HCT116 (cell line): ENCODE measurements at regions not wholly inside any gene's neighbourhood (a gene's known extent, or its start where the extent isn't known, plus 50 kb on each side); places are given as distances from the start of the nearest gene placed in this dataset.

Experiments used
- ATAC-seq: fragments of 200-7000 bp; cut with Tn5 transposase; 2 replicates; pipeline ENCODE4 v1.9.1; 2020; ENCODE audit warnings: mild to moderate bottlenecking, moderate library complexity
- BruUV-seq: library from RNA; stranded (reverse); fragments of 400-500 nt; replicated peaks from 2 replicates; lab custom pipeline; 2021; lab: Mats Ljungman, UMichigan
- CTCF ChIA-PET: fragments of 300-600 bp; sonication (Branson Sonifier 250); formaldehyde crosslinking; loops from one replicate; lab custom pipeline; 2021; ENCODE audit warnings: antibody characterized with exemption; lab: Charles Lee
- POLR2A ChIA-PET: fragments of 300-600, 350-600 bp; sonication (Branson Sonifier 250); formaldehyde crosslinking; loops from one replicate; lab custom pipeline; 2021; ENCODE audit warnings: antibody characterized with exemption; lab: Charles Lee
- RAD21 ChIA-PET, 2 experiments: fragments of 300-600 bp; sonication (Branson Sonifier 250); formaldehyde crosslinking; loops; one replicate each; lab custom pipeline; 2023; ENCODE audit warnings: low total read pairs in 2 of 2; ENCODE audit not compliant: uncharacterized antibody in 2 of 2, unreplicated experiment in 2 of 2, low non-redundant PET in 1 of 2; lab: Charles Lee
- DNase-seq: peaks from one replicate; pipeline ENCODE4 v3.0.0-alpha.2; 2010; ENCODE audit warnings: low read depth, low spot score
- H2AFZ ChIP-seq: fragments of 200-600 bp; shearing (Covaris generic), sonication (generic); 2 replicates; pipeline ENCODE4 v1.6.1; 2017; ENCODE audit warnings: low read depth, mixed run types, mixed read lengths, antibody characterized with exemption, low read length; ENCODE audit not compliant: poor library complexity, severe bottlenecking
- H3K27ac ChIP-seq: 2 replicates; pipeline ENCODE4 v1.5.1; 2012; ENCODE audit warnings: low read depth, low read length
- H3K27me3 ChIP-seq: fragments of 200-600 bp; sonication (generic); 2 replicates; pipeline ENCODE4 v1.6.1; 2016; ENCODE audit warnings: mixed run types, low read length, mixed read lengths; ENCODE audit not compliant: insufficient read depth
- H3K36me3 ChIP-seq, 2 experiments: fragments of 200-500 bp in 1 of 2; fragments of 200-600 bp in 1 of 2; sonication (Bioruptor generic) in 1 of 2; sonication (generic) in 1 of 2; 2 replicates each; pipeline versions ENCODE4 v1.5.1 to v1.6.1; 2014 to 2016; ENCODE audit warnings: low read length in 2 of 2, inconsistent platforms in 1 of 2, mixed read lengths in 1 of 2, mixed run types in 1 of 2; ENCODE audit not compliant: insufficient read depth in 2 of 2, control insufficient read depth in 1 of 2
- H3K4me1 ChIP-seq, 2 experiments: fragments of 200-600 bp in 1 of 2; sonication (generic) in 1 of 2; 2 replicates each; pipeline versions ENCODE4 v1.5.1 to v1.6.1; 2012 to 2017; ENCODE audit warnings: low read length in 2 of 2, inconsistent platforms in 1 of 2, mild to moderate bottlenecking in 1 of 2, mixed read lengths in 1 of 2, mixed run types in 1 of 2, moderate library complexity in 1 of 2; ENCODE audit not compliant: insufficient read depth in 2 of 2, control insufficient read depth in 1 of 2
- H3K4me2 ChIP-seq: fragments of 200-600 bp; sonication (generic); 2 replicates; pipeline ENCODE4 v1.6.1; 2017; ENCODE audit warnings: mixed run types, low read length, mixed read lengths
- H3K4me3 ChIP-seq, 2 experiments: fragments of 200-600 bp in 1 of 2; sonication (generic) in 1 of 2; replicated peaks in 1 of 2; 2 replicates each; pipeline ENCODE4 v1.5.1; 2011 to 2016; ENCODE audit warnings: low read length in 2 of 2, control low read depth in 1 of 2, low read depth in 1 of 2, mild to moderate bottlenecking in 1 of 2, mixed read lengths in 1 of 2, mixed run types in 1 of 2
- H3K79me2 ChIP-seq: fragments of 200-600 bp; sonication (generic); 2 replicates; pipeline ENCODE4 v1.6.1; 2017; ENCODE audit warnings: mild to moderate bottlenecking, mixed run types, low read length, moderate library complexity, mixed read lengths; ENCODE audit not compliant: insufficient read depth
- H3K9ac ChIP-seq: fragments of 200-600 bp; sonication (generic); 2 replicates; pipeline ENCODE4 v1.6.1; 2016; ENCODE audit warnings: low read length, mixed read lengths
- H3K9me2 ChIP-seq: fragments of 200-600 bp; sonication (generic), shearing (Covaris generic); 2 replicates; pipeline ENCODE4 v1.6.1; 2017; ENCODE audit warnings: mixed run types, mild to moderate bottlenecking, moderate library complexity; ENCODE audit not compliant: insufficient read depth
- H3K9me3 ChIP-seq, 2 experiments: fragments of 200-500 bp in 1 of 2; fragments of 200-600 bp in 1 of 2; sonication (Bioruptor generic) in 1 of 2; sonication (generic) in 1 of 2; 2 replicates each; pipeline ENCODE4 v1.6.1; 2014 to 2017; ENCODE audit warnings: low read length in 2 of 2, mixed read lengths in 2 of 2, inconsistent platforms in 1 of 2, low read depth in 1 of 2, mild to moderate bottlenecking in 1 of 2, mixed run types in 1 of 2, moderate library complexity in 1 of 2; ENCODE audit not compliant: control insufficient read depth in 1 of 2, insufficient read depth in 1 of 2
- H4K20me1 ChIP-seq: fragments of 200-600 bp; sonication (generic), shearing (Covaris generic); 2 replicates; pipeline ENCODE4 v1.6.1; 2017; ENCODE audit warnings: mixed run types, mild to moderate bottlenecking, moderate library complexity; ENCODE audit not compliant: insufficient read depth
- CBX3 ChIP-seq: IDR thresholded peaks from 2 replicates; pipeline ENCODE4 v1.6.1; 2012; ENCODE audit warnings: low read depth
- EGR1 ChIP-seq: IDR thresholded peaks from 2 replicates; pipeline ENCODE4 v1.6.1; 2012; ENCODE audit warnings: low read depth
- ELF1 ChIP-seq: IDR thresholded peaks from 2 replicates; pipeline ENCODE4 v1.6.1; 2012; ENCODE audit warnings: low read depth, borderline replicate concordance
- EZH2 ChIP-seq: fragments of 200-600 bp; sonication (generic); IDR thresholded peaks from 2 replicates; pipeline ENCODE4 v1.6.1; 2017; ENCODE audit warnings: antibody characterized with exemption, mixed run types
- EZH2phosphoT487 ChIP-seq: fragments of 200-600 bp; IDR thresholded peaks from 2 replicates; pipeline ENCODE4 v1.6.1; 2018; ENCODE audit warnings: antibody characterized with exemption, borderline replicate concordance
- FOSL1 ChIP-seq: IDR thresholded peaks from 2 replicates; pipeline ENCODE4 v1.6.1; 2012; ENCODE audit warnings: low read depth
- MAX ChIP-seq: IDR thresholded peaks from 2 replicates; pipeline ENCODE4 v1.6.1; 2012
- POLR2A ChIP-seq: IDR thresholded peaks from 2 replicates; pipeline ENCODE4 v1.7.0; 2011; ENCODE audit warnings: borderline replicate concordance; ENCODE audit not compliant: insufficient read depth, insufficient read length; ENCODE audit errors: extremely low read depth
- RAD21 ChIP-seq: IDR thresholded peaks from 2 replicates; pipeline ENCODE4 v1.6.1; 2012; ENCODE audit warnings: low read depth, mild to moderate bottlenecking
- SIN3A ChIP-seq: IDR thresholded peaks from 2 replicates; pipeline ENCODE4 v1.6.1; 2012; ENCODE audit warnings: low read depth
- SP1 ChIP-seq: IDR thresholded peaks from 2 replicates; pipeline ENCODE4 v1.6.1; 2012; ENCODE audit warnings: low read depth
- YY1 ChIP-seq: IDR thresholded peaks from 2 replicates; pipeline ENCODE4 v1.6.1; 2011; ENCODE audit warnings: low read length, low read depth, moderate library complexity, mild to moderate bottlenecking; ENCODE audit not compliant: insufficient replicate concordance; ENCODE audit errors: extremely low read depth
- ZFX ChIP-seq: fragments of 450-650 bp; IDR thresholded peaks from 2 replicates; pipeline ENCODE4 v1.6.1; 2017
- ZNF274 ChIP-seq: fragments of 200-500 bp; sonication (Bioruptor generic); IDR thresholded peaks from 2 replicates; pipeline ENCODE4 v1.6.1; 2014; ENCODE audit warnings: mild to moderate bottlenecking, low read depth, low read length, inconsistent platforms
- intact Hi-C: fragments of 100-400 bp; cut with micrococcal nuclease; formaldehyde crosslinking; loops from 2 replicates; pipeline ENCODE4 v1.10.0; 2022
- TF ChIP-seq, protein P1 (sequence below): IDR thresholded peaks from 2 replicates; pipeline ENCODE4 v1.6.1; 2012; ENCODE audit warnings: low read depth
- TF ChIP-seq, protein P2 (sequence below): IDR thresholded peaks from 2 replicates; pipeline ENCODE4 v1.6.1; 2012

DNA sequence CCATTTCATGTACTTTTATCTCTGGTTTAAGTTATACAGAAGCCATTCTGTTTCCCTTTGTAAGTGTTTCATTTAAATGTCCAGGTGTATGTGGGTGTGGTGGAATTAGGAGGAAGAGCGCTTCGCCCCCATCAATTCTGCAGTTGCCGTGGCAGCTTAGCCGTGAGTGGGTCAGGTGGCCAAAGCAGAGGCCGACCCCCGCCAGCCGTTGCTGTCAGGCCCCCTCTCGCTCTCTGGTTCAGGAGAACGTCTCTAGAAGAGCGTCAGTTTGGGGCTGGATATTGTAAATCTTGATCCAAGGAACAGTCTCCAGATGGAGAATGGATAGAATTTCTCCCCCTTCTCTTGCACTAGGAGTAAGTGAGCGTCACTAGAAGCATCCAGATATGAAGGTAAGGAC is 367.4 kb downstream of the FOXA2 start:
- ChIA-PET RAD21 (no interaction called here), CTCF (no interaction called here), POLR2A (no interaction called here)
- no peaks in the 10 kb centered on the region for H3K36me3 ChIP-seq
- H3K27me3 ChIP-seq = no peaks in the 10 kb centered on the region
- no peaks in the 10 kb centered on the region for H3K4me1 ChIP-seq
- no peak overlapping the region for H3K4me2 ChIP-seq
- BruUV-seq = no TSS peak
- no peak overlapping the region for H3K4me3 ChIP-seq
- H3K9me2 ChIP-seq = no peaks in the 10 kb centered on the region
- H3K79me2 ChIP-seq = no peaks in the 10 kb centered on the region
- intact Hi-C loops = no loop called here
- H2AFZ ChIP-seq = no peak overlapping the region
- ATAC-seq = no peak
- TF ChIP-seq YY1 (no peak), FOSL1 (no peak), RAD21 (no peak), ZFX (no peak), ZNF274 (no peak), EGR1 (no peak), EZH2phosphoT487 (no peak), POLR2A (no peak), SIN3A (no peak), SP1 (no peak), CBX3 (no peak), ELF1 (no peak), MAX (no peak), EZH2 (no peak)
- TF ChIP-seq, protein P1, sequence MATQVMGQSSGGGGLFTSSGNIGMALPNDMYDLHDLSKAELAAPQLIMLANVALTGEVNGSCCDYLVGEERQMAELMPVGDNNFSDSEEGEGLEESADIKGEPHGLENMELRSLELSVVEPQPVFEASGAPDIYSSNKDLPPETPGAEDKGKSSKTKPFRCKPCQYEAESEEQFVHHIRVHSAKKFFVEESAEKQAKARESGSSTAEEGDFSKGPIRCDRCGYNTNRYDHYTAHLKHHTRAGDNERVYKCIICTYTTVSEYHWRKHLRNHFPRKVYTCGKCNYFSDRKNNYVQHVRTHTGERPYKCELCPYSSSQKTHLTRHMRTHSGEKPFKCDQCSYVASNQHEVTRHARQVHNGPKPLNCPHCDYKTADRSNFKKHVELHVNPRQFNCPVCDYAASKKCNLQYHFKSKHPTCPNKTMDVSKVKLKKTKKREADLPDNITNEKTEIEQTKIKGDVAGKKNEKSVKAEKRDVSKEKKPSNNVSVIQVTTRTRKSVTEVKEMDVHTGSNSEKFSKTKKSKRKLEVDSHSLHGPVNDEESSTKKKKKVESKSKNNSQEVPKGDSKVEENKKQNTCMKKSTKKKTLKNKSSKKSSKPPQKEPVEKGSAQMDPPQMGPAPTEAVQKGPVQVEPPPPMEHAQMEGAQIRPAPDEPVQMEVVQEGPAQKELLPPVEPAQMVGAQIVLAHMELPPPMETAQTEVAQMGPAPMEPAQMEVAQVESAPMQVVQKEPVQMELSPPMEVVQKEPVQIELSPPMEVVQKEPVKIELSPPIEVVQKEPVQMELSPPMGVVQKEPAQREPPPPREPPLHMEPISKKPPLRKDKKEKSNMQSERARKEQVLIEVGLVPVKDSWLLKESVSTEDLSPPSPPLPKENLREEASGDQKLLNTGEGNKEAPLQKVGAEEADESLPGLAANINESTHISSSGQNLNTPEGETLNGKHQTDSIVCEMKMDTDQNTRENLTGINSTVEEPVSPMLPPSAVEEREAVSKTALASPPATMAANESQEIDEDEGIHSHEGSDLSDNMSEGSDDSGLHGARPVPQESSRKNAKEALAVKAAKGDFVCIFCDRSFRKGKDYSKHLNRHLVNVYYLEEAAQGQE = no peak
- TF ChIP-seq, protein P2, sequence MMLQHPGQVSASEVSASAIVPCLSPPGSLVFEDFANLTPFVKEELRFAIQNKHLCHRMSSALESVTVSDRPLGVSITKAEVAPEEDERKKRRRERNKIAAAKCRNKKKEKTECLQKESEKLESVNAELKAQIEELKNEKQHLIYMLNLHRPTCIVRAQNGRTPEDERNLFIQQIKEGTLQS = no peak
- no peak overlapping the region for H3K27ac ChIP-seq
- H3K9me3 ChIP-seq = no peaks in the 10 kb centered on the region
- H3K9ac ChIP-seq = no peak overlapping the region
- DNase-seq = no peak
- H4K20me1 ChIP-seq = no peaks in the 10 kb centered on the region
